Left lung (tissue), 4 donors: ENCODE measurements at regions not wholly inside any gene's neighbourhood (a gene's known extent, or its start where the extent isn't known, plus 50 kb on each side); places are given as distances from the start of the nearest gene placed in this dataset.

Experiments
- ATAC-seq: fragments of 200-7000 bp; cut with Tn5 transposase; one replicate; pipeline ENCODE4 v1.9.1; 2020; ENCODE audit warnings: moderate library complexity
- DNase-seq, 4 donors: peaks; one replicate each; pipeline ENCODE4 v3.0.0-alpha.2; 2013 to 2020
- H3K27ac ChIP-seq, 2 donors: fragments of 200-600 bp; sonication (generic) in 1 of 2; one replicate each; pipeline versions ENCODE4 v1.5.0 to v1.8.0; 2020 to 2021
- H3K27me3 ChIP-seq, 2 donors: fragments of 200-600 bp; sonication (generic) in 1 of 2; one replicate each; pipeline versions ENCODE4 v1.5.0 to v1.8.0; 2020 to 2021
- H3K36me3 ChIP-seq, 2 donors: fragments of 200-600 bp; sonication (generic) in 1 of 2; one replicate each; pipeline versions ENCODE4 v1.5.0 to v1.8.0; 2020 to 2021
- H3K4me1 ChIP-seq, 2 donors: fragments of 200-600 bp; one replicate each; pipeline ENCODE4 v1.8.0; 2021
- H3K4me3 ChIP-seq, 2 donors: fragments of 200-600 bp; sonication (generic) in 1 of 2; one replicate each; pipeline versions ENCODE4 v1.5.0 to v1.8.0; 2020 to 2021; ENCODE audit warnings: mild to moderate bottlenecking in 1 of 2
- H3K9me3 ChIP-seq, 2 donors: fragments of 200-600 bp; sonication (generic) in 1 of 2; one replicate each; pipeline versions ENCODE4 v1.5.0 to v1.8.0; 2020 to 2021
- intact Hi-C, 2 donors: fragments of 100-400 bp; cut with DNase I; formaldehyde crosslinking; loops; one replicate each; pipeline versions ENCODE4 v1.11.2 to v1.14.2; 2022
- TF ChIP-seq, protein P1 (sequence below), 2 donors: fragments of 200-600 bp; sonication (generic) in 1 of 2; IDR thresholded peaks; one replicate each; pipeline versions ENCODE4 v1.5.0 to v1.8.0; 2021; ENCODE audit warnings: antibody characterized with exemption in 2 of 2
- donor health status: DM: no; HTN: yes; CAD: no.
- donor health status: DM: no; HTN: no; CAD: no.

DNA sequence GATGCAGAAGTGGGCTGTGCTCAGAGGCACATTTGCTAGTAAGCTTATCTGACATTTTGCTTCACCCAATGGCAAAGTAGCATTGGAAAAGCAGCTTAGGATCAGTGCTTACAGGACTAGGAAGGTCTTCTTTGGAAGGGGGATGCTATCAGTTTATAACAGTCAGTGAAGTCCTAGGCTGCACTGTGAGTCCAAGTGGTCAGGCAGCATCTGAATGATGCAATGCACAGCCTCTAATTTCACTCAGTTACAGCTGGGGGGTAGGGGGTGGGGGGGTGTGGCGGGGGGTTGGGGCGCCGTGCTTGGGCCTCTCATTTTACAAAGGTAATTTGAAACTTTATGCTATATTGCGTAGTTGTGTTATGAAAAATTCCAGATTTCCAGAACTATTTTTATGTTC, 652.3 kb upstream of the MGMT start:
- Histone ChIP-seq H3K27ac (no peak overlapping the region), H3K4me3 (no peak overlapping the region), H3K4me1 (no peaks in the 10 kb centered on the region), H3K9me3 (no peaks in the 10 kb centered on the region), H3K36me3 (no peaks in the 10 kb centered on the region), H3K27me3 (peaks cover 0 to 11% of the 10 kb centered on the region in 2 donors)
- ATAC-seq (no peak), DNase-seq (peak in 1 of 4 donors; percentile 53)
- intact Hi-C loops, result no loop called here
- TF ChIP-seq, protein P1, sequence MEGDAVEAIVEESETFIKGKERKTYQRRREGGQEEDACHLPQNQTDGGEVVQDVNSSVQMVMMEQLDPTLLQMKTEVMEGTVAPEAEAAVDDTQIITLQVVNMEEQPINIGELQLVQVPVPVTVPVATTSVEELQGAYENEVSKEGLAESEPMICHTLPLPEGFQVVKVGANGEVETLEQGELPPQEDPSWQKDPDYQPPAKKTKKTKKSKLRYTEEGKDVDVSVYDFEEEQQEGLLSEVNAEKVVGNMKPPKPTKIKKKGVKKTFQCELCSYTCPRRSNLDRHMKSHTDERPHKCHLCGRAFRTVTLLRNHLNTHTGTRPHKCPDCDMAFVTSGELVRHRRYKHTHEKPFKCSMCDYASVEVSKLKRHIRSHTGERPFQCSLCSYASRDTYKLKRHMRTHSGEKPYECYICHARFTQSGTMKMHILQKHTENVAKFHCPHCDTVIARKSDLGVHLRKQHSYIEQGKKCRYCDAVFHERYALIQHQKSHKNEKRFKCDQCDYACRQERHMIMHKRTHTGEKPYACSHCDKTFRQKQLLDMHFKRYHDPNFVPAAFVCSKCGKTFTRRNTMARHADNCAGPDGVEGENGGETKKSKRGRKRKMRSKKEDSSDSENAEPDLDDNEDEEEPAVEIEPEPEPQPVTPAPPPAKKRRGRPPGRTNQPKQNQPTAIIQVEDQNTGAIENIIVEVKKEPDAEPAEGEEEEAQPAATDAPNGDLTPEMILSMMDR (IDR thresholded peaks at IDR 0.05), result no peak

DNA sequence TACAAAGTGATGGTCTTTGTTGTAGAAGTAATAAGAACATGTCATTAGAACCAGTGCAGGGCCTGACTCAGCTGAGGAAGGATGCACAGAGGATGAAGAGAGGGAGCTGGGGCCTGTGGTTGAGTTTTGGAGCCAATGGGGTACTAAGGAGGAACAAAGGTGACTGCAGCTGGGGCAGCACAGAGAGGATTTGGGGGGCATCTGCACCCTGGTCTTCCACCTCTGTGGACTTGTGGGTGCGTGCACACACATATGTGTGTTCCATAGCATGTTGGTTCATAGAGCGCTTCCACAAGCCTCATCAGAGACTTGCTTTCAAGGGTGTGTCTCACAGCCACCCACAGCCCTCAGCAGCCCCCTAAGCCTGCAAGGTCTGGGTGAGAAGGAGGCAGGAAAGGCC, 650.3 kb upstream of the MGMT start:
- TF ChIP-seq, protein P1 (IDR thresholded peaks at IDR 0.05), result no peak
- H3K4me1 ChIP-seq, result no peaks in the 10 kb centered on the region
- peaks cover 0 to 5% of the 10 kb centered on the region in 2 donors for H3K27me3 ChIP-seq
- no peaks in the 10 kb centered on the region for H3K36me3 ChIP-seq
- H3K9me3 ChIP-seq, result no peaks in the 10 kb centered on the region
- DNase-seq, result no peak
- no peak for ATAC-seq
- H3K4me3 ChIP-seq, result no peak overlapping the region
- no peak overlapping the region for H3K27ac ChIP-seq
- intact Hi-C loops, result no loop called here

DNA sequence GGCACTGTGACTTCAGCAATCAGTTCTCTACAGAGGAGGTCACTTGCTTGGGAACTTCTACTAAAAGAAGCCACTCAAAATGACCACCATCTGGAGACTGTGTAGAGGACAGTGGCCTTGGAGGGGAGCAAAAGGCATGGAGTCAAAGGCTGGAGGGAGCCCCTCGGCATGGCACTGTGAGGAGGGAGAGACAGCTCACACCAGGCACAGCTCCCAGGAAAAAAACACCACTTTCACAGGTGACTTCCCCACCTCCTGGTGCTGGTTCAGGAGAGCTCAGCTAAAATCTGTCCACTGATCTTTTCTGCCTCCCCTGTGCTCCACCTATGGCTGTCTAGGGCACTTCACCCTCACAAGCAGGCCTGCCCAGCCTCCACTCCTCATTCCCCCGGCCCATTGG, 649.4 kb upstream of the MGMT start:
- H3K27ac ChIP-seq, result no peak overlapping the region
- no peaks in the 10 kb centered on the region for H3K9me3 ChIP-seq
- no peaks in the 10 kb centered on the region for H3K4me1 ChIP-seq
- ATAC-seq, result no peak
- no peak for DNase-seq
- no peaks in the 10 kb centered on the region for H3K36me3 ChIP-seq
- H3K27me3 ChIP-seq, result no peaks in the 10 kb centered on the region
- H3K4me3 ChIP-seq, result no peak overlapping the region
- intact Hi-C loops, result no loop called here
- TF ChIP-seq, protein P1 (IDR thresholded peaks at IDR 0.05), result no peak

DNA sequence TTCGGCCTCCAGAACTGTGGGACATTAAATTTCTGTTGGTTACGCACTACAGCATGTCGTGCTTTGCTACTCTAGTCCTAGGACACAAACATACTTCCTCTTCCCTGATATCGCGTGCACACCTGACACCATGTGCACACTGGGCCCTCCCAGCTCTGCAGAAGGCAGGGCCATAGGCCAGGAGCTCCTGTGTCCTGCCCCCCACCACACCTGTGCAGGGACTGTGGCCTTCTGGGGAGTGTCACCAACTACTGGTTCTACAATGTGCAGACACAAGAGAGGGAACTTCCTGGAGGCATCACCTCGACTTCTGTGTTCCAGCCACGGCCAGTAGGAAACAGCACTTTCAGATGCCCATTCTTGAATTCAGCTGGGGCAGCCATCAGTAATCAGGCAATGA, 646.4 kb upstream of the MGMT start:
- TF ChIP-seq, protein P1 (IDR thresholded peaks at IDR 0.05), result no peak
- ATAC-seq, result no peak

DNA sequence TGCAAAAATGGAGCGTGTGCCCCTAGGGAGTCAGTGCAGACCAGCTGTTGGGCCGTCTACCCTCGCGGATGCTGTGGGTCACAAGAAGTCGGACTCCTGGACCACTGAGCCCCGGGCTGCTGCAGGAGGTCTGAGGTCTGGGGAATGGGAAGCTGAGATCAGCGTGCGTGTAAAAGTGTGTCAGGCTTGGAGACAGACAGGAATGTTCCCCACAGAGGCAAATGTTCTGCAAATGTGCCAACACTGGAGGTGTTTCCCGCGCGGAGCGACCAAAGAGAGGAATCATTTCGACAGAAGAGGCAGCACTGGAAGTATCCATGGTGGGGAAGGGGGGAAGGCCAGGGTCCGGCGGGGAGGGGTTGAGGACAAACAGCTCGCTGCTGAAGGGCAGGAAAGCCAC, 643.8 kb upstream of the MGMT start:
- DNase-seq (no peak), ATAC-seq (no peak)
- Histone ChIP-seq H3K9me3 (no peaks in the 10 kb centered on the region), H3K4me1 (no peaks in the 10 kb centered on the region), H3K36me3 (no peaks in the 10 kb centered on the region), H3K27me3 (no peaks in the 10 kb centered on the region), H3K27ac (no peak overlapping the region), H3K4me3 (no peak overlapping the region)
- TF ChIP-seq, protein P1 (IDR thresholded peaks at IDR 0.05), result no peak
- intact Hi-C loops, result no loop called here

More for the DNA sequence above, 646.4 kb upstream of the MGMT start:
- H3K27me3 ChIP-seq, result no peaks in the 10 kb centered on the region
- no peaks in the 10 kb centered on the region for H3K9me3 ChIP-seq
- intact Hi-C loops, result no loop called here
- H3K27ac ChIP-seq, result no peak overlapping the region
- H3K4me3 ChIP-seq, result no peak overlapping the region
- H3K36me3 ChIP-seq, result no peaks in the 10 kb centered on the region
- no peak for DNase-seq
- H3K4me1 ChIP-seq, result no peaks in the 10 kb centered on the region
